Hindlimb muscle (tissue), 1 donor: ENCODE measurements at regions not wholly inside any gene's neighbourhood (a gene's known extent, or its start where the extent isn't known, plus 50 kb on each side); places are given as distances from the start of the nearest gene placed in this dataset.
"Not testable (repeated sequence)": the region's sequence is repeated elsewhere in the genome, so short reads cannot be mapped to it uniquely, and the experiment has no call there.

Experiments used
- DNase-seq: peaks from one replicate; pipeline ENCODE4 v3.0.0-alpha.2; 2013

DNA sequence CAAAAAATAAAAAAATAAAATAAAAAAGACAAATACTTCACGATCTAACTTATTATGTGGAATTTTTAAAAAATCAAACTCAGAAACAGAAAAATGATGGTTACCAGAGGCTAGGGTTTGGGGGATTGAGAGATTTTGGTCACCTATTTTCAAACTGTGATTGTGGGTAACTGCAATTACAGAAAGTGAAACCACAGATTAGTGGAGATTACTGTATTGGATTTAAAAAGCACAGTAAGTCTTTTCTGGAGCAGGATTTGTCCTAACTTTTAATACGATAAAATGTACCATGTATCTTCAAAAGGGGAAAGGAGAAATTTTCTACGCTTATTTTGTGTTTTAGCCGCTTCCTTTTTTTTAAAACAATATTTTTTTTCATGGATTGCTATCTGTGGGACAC, 1204.9 kb upstream of the LRRTM3 start:
- DNase-seq, result no peak

DNA sequence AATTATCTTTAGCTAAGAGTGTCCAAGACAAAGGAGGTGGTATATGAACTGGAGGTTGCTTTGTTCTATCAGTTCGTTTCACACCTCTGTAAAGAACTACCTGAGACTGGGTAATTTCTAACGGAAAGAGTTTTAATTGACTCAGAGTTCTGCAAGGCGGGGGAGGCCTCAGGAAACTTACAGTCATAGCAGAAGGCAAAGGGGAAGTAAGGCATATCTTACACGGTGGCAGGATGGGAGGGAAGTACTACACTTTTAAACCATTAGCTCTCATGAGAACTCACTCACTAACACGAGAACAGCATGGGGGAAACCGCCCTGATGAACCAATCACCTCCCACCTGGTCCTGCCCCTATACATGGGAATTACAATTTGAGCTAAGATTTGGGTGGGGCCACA, 1202.3 kb upstream of the LRRTM3 start:
- DNase-seq, result no peak

DNA sequence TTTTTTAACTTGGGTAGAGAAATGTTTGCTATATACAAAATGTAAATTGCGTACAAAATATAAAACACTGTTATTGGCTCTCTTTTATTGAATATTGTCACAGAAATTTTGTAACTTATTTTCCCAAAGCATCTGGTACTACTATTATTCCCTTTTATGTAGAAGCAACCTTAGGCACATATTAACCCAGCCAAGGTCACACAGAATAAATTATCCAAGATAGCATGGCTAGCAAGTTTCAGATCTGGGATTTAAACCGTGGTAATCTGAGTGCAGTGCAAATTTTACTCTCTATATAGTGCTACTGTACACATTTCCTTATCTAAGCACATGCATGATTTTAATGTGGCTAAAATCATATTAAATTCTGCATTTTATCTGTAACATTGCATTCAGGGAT, 1190.5 kb upstream of the LRRTM3 start:
- DNase-seq, result no peak

DNA sequence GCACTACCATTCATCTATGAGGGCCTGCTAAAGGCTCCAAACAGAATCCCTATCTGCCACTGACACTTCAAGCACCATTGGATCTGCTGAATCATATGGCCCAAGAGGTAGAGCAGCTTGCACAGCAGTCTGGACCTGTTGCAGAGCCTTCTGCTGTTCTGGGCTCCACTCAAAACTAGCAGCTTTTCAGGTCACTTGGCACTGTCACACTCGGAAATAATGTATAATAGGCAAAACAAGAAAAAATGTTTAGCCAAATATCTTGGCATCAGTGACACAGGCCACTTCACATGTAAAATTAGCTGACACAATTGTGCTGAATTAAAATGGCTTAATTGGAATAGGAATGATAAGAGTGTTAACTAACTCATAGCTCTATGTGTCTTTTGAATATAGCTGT, 1182.9 kb upstream of the LRRTM3 start:
- no peak for DNase-seq

DNA sequence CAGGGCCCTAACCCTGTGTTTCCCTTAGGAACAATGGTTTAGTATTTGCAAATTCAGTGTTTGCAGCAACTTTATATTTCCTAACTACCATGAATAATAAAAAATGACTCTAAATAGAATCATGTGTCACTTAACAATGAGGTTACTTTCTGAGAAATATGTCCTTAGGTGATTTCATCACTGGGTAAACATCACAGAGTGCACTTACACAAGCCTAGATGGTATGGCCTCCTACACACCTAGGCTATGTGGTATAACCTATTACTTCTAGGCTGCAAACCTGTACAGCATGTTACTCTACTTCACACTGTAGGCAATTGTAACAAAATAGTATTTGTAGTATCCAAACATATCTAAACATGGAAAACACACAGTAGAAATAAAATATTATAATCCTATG, 1174.6 kb upstream of the LRRTM3 start:
- DNase-seq, result no peak

DNA sequence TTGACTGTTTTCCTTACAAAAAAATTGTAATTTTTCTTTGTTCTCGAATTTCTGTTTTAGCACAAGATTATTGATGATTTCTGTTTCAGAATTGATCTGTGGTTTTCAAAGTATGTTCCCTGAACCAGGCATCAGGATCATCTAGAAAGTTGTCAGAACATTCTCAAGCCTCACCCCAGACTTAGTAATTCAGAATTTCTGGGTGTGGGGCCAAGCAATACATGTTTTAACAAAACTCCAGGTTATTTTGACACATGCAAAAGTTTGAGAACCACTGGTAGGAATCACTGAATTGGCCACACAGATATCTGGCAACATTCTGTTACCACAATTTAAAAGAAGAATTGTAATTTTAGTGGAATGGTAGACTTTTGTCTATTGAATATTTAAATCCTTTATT, 1173.9 kb upstream of the LRRTM3 start:
- DNase-seq, result no peak

DNA sequence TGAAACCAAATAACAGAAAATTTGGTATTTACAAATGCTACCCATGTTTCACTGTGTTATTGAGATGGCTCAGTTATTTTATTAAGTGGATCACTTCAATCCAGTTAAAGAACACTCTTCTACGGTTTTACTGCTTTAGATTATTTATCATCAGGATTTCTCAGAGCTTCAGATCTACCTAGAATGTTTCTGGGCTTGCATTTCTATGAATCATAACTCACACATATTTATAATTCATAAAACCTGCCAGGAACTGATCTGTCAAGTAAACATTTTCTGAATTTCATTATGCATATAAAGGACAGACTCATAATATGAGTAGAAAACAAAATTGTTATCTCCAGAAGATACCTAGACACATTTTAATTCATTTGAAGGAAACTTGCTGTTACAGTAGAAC, 1172.3 kb upstream of the LRRTM3 start:
- DNase-seq, result no peak

DNA sequence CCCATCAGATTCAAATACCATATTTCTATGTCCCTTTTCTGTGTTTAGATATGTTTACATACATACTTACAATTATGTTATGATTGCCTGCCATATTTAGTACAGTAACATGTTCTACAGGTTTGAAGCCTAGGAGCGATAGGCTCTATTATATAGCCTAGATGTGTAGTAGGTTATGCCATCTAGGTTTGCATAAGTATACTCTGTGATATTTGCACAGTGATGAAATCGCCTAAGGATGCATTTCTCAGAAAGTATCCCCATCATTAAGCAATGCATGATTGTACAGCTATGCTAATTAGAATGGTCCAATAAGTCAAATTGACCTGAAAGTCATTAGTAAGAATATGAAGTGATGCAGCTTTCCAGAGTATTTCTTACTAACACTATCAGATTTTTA, 1171.7 kb upstream of the LRRTM3 start:
- no peak for DNase-seq

DNA sequence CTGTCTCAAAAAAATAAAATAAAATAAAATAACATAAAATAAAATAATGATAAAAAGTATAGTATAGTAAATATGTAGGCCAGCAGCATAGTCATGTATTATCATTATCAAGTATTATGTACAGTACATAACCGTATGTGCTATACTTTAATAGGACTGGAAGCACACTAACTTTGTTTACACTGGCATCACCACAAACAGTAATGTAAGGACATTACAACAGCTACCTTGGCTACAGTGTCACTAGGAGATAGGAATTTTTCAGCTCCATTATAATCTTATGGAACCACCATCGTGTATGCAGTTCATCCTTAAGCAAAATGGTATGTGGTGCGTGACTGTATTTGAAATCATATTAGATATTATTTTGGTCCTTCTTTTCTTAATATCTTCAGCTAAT, 1163.5 kb upstream of the LRRTM3 start:
- DNase-seq, result no peak

DNA sequence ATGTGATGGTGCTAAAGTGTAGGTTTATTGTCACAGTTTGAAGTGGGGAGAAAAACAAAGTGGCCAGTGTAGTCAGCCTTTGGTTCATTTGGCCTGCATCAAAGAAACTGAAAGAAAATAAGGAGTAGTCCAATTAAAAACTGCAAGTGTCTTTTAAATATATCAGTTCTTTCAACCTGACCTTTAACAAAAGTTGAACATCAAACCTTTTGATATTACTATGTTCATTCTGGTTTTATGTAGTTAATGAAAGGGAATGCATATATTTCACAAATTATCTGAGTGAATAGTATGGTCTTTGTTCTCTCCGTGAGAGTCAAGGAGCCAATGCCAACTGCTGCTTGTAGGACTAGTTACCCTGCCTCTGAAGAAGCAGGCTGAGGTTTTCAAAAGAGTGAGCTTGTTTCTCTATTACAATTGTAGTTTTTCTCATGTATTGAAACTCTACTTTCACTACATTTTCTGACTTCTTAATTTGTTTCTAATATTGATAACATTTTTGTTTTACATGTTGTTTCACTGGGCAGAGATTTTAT, 1160.8 kb upstream of the LRRTM3 start:
- DNase-seq, result no peak

DNA sequence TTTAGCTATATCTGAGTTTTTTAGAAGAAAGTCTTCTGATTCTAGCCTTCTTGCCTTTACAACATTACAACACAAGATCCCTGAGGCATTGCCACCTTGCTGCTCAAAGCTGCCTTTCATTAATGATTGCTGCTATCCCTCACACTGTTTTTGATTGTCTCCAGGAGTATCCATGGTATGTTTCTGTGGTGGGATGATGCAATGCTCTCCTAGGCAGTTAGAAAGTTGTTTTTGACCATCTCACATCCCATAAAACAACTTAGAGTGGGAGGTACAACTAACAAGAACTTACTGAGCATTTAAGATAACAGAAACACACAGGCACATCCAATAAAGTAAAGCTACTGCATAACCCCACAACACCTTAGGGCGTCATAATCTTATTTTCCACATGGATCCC, 1156.0 kb upstream of the LRRTM3 start:
- DNase-seq, result no peak

DNA sequence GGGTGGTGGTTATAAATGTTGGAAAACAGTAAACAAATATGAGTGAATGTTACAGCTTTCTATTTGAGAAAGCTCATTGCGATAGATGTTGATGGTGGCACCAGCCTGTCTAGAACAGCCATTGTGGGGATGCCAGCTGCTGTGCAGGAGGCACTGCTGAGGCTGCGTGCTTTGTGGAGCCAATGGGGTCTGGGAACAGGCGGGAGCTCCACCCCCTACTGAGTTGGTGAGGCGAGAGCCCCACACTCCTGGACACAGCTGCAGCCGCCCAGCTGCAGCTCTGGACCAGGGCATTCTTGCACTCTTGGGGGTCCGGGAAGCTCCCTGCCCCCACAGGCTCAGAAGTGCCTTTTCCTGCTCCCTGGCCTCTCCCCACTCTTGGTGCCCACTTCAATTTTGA, 1147.1 kb upstream of the LRRTM3 start:
- DNase-seq, result no peak

DNA sequence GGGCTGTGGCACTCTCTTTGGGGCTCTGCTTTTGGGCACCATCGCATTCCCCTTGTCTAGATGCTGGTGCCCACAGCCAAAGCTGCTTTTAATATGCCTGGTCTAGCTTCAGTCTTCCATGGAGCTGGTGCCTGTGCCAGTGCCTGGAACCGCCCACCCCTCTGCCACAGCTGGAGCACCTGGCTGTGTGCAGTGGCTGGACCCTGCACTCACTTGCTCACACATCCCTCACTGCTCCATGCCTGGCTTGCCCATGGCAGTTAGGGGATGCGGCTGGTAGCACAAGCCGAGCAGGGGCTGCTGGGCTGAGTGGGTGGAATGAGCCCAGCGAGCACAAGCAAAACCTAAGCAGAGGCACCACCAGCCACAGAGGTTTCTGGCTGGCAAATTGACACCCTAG, 1145.9 kb upstream of the LRRTM3 start:
- no peak for DNase-seq

DNA sequence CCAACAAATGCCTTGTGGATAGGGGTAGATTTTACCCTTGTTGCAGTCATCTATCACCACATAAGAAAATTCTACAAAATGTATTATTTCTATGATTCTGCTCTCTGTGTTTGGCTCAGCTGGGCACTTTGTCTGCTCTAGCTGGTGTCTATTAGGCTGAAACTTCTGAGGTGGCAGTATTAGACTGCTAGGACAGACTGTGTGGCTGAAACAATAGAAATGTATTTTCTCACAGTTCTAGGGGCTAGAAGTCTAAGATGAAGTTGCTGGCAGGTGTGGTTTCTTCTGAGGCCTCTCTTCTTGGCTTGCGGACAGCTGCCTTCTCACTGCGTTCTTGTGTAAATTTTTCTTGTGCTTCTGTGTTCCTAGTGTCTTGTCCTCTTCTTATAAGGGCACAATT, 1139.6 kb upstream of the LRRTM3 start:
- DNase-seq, result no peak

DNA sequence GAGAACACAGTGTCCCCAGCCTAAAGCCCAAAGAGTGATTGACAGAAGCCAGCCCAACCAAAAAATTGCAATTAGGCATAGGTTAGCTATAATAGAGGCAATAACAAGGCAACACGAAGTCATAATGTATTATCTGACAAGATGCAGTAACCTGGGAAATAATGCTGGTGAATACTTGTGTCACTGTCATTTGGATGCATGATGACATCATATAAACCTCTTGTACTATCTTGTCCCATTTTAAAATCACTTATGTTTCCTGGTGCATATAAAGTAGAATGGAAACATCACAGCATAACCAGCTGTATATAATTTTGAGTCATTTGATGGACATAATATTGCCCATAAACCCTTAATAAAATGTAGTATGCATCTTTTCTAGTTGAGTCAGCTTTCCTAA, 1138.3 kb upstream of the LRRTM3 start:
- no peak for DNase-seq

DNA sequence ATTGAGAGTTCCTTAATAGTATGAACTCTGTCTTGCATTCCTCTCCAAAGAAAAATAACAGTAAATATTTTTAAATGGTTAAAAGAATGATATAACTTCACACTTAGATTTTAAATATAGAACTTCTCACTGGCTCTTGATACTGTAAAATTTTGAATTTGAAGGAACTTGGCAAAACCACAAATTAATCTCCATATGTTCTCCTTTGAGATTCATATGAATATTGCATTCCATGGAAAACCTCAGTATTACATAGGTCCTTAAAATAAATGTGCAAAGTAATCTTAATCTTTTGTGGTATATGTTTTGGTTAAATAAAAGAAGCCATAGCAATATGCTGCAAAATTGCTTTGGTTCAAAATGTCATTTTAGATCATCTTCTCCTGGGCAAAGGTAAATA, 1137.6 kb upstream of the LRRTM3 start:
- DNase-seq, result no peak

DNA sequence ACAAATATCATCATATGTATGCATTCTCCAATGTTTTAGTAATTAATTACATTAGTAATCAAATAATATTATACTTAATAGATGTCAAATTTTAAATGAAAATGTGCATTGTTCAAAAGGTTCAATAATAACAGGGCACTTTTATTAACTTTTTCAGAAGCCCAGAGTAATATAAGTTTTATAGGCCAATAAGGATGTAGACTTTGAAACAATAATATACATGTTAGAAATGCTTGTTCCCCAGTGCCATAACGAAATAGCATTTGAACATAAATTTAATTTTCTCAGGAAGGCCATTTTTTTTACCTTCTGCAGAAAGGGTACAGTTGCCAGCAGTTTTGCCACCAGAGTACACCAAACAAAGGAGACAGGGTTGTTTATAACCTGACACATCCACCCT, 1133.9 kb upstream of the LRRTM3 start:
- DNase-seq, result no peak

DNA sequence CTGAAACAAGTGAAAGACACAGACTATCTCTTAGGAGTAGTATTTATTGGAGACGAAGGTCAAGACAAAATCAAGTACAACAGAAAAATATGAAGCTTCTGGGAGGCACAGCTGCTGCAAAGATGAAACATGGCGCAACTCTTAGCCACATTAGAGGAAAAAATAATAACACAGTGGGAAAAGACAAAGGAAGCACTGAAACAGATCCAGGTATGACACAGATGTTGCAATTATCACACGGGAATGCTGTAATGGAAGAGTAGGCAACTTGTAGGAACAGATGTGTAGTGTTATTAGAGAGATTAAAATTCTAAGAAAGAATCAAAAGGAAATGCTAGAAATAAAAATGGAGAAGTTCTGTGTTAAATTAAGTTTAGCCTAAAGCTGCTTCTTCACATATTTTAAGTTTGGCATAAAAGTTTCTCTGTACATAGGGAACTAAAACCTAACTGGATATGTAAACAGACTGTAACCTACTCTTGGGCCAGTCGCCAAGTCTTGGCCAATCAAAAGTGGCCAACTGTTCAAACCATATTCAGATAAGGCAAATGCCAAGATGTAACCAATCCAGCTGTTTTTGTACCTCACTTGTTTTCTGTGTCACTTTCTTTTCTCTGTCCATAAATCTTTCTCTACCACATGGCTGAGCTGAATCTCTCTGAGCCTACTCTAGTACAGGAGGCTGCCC, 1132.0 kb upstream of the LRRTM3 start:
- DNase-seq, result no peak

DNA sequence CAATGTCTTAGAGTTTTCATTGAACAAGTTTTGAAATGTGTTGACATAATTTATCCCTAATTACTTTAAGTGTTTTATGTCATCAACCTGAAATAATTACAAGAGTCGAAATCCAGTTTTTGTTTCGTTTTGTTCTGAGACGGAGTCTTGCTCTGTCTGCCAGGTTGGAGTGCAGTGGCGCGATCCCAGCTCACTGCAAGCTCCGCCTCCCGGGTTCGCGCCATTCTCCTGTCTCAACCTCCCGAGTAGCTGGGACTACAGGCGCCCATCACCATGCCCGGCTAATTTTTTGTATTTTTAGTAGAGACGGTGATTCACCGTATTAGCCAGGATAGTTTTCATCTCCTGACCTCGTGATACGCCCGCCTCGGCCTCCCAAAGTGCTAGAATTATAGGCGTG, 1131.0 kb upstream of the LRRTM3 start:
- DNase-seq, result not testable (repeated sequence)

DNA sequence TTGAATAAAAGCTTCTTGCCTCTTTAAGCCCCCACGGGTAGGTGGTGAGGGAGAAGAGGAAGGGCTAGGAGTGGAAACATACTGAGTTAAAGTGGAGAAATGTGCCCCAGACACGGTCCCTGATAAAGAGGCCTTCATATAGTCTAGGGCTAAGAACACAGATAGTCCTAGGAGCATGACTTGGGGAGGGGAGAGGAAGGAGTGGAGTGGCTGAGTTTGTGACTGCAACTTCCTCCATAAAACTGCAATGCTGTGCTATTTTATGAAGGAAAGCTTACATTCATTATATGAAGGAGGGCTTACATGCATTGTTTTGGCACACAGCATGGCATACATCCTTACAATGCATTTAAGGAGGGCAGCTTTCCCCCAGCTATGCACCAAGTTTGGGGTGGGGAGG, 1129.4 kb upstream of the LRRTM3 start:
- DNase-seq, result no peak

DNA sequence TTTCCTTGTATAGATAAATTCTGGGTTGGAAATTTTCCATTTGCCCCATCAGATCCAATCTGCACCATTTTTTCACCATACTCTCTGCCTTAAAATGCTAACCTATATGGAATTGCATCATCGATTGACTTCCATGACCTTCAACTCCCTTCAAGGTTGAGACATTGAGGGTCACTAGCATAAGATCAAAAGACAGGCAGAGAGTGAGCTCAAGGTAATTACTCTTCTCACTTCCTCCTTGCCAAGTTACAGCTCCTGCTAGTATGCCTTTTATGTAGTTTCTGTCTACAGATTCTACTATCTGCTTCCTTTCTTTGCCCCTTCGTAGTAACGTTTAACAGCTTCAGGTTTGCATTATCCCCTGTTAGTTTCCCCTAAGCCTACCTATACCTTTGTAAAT, 1127.7 kb upstream of the LRRTM3 start:
- DNase-seq, result no peak

DNA sequence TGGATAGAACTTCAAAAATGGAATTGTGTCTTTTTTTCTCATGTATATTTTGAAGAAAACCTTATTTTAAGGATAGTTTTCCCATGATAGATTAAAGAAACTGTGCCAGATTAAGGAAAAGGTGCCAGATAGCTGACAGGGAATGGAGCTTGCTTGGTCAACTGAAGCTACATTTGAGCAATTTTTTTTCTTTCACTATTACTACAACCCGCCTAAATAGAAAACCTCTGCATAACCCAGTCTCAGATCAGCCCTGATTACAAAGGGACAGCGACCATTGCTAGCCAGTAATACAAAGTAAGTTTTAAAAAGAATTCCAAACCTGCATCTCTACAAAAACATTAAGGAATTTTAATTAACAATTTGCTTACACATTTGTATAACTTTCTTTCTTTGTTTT, 1123.4 kb upstream of the LRRTM3 start:
- no peak for DNase-seq

DNA sequence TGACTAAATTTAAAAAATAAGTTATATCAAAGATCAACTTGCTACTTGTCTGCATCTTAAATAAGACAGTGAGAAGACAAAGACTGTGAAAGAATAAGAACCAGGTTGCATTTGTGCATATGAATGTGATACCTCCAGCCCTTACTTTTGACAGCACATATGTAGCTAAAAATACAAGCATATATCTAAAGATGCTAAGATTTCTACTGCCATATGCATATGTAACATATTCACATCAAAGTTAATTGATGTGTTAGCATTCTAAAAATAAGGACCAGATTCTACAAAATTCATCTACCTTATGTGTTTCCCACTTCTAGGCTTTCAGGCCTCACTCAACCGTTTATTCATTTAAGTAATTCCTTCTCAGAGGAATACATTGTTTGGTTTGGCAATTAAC, 1120.3 kb upstream of the LRRTM3 start:
- no peak for DNase-seq

DNA sequence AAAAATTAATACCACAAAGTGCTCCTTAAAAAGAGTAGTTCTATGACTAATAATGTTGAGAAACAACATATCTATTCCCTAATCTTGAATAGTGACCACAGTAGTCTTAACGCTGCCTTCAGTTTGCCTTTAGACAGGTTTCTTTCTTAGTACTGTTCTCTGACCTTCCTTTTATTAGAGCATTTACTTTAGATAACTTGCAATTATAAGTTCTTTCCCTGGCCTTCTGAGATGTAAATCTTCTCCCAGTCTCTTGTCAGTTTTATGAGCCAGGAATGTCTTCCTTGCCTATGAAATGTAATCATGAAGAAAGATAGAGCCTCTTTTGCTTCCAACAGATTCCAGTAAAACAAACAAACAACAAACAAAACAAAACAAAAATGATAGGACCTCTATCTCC, 1119.8 kb upstream of the LRRTM3 start:
- DNase-seq, result no peak

DNA sequence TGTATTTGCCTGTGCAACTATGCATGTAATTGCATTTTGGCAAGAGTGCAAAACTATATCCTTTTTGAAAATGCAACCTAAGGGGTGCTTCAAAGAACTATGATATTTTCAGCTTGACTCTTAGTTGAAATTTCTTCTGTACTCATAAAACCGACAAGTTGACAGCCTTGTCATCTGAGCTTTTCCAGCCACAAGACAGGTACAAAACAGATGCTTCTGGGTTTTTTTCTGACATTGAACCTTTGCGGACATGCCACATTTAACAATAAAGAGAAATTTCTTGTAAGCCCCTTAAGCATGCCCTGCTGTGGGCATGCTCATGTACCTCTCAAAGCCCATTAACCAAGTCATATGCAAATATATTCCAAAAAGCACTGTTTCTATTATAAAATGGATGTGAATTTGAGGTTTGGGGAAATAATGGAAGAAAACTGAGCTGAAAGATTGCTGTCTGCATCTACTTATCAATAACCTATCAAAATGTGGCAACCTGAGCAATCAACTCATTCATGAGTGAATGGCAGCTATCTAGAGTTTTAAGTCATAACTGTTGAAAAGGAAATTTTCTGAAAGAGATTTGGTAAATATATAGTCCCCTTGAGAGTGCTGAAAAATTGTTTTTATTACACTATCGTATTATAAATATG, 1117.0 kb upstream of the LRRTM3 start:
- no peak for DNase-seq
